ENCODE measurements at regions not wholly inside any gene's neighbourhood (a gene's known extent, or its start where the extent isn't known, plus 50 kb on each side); places are given as distances from the start of the nearest gene placed in this dataset.

- H3K4me3 Mint-ChIP-seq = no peak overlapping the region
- H3K9me3 Mint-ChIP-seq = peaks cover 4% of the 10 kb centered on the region
- intact Hi-C loops (cut with micrococcal nuclease) = no loop called here
- ChIA-PET POLR2A (no interaction called here), CTCF (no interaction called here)
- no peak for DNase-seq
- no peaks in the 10 kb centered on the region for H3K27me3 Mint-ChIP-seq
- H3K4me1 Mint-ChIP-seq = no peaks in the 10 kb centered on the region
- no peak overlapping the region for H3K27ac Mint-ChIP-seq
- no peaks in the 10 kb centered on the region for H3K36me3 Mint-ChIP-seq (ENCODE audit: low read depth)
- no peak for TF ChIP-seq CTCF (IDR thresholded peaks at IDR 0.05)
- ATAC-seq (ENCODE audit: low read depth) = no peak
Measured at GRCh38 chr10:43983856-43984271, 335.2 kb upstream of the ZNF32 start.

- intact Hi-C loops (cut with micrococcal nuclease) = no loop called here
Measured at GRCh38 chr10:43983405-43983804, 334.7 kb upstream of the ZNF32 start.

GRCh38 chr10:43982250-43982649, 333.6 kb upstream of the ZNF32 start:
- no peak for ATAC-seq (ENCODE audit: low read depth)
- H3K27ac Mint-ChIP-seq = no peak overlapping the region

More at GRCh38 chr10:43983405-43983804, 334.7 kb upstream of the ZNF32 start:
- Mint-ChIP-seq H3K27me3 (no peaks in the 10 kb centered on the region), H3K36me3 (ENCODE audit: low read depth) (no peaks in the 10 kb centered on the region), H3K4me1 (no peaks in the 10 kb centered on the region), H3K4me3 (no peak overlapping the region), H3K27ac (no peak overlapping the region), H3K9me3 (peaks cover 4% of the 10 kb centered on the region)
- POLR2A ChIA-PET = no interaction called here
- CTCF ChIA-PET = no interaction called here
- ATAC-seq (ENCODE audit: low read depth) (no peak), DNase-seq (no peak)
- TF ChIP-seq CTCF (IDR thresholded peaks at IDR 0.05) = no peak

GRCh38 chr10:43981696-43982095, 333.0 kb upstream of the ZNF32 start:
- H3K27ac Mint-ChIP-seq = no peak overlapping the region
- H3K4me1 Mint-ChIP-seq = no peaks in the 10 kb centered on the region
- ATAC-seq (ENCODE audit: low read depth) = no peak
- intact Hi-C loops (cut with micrococcal nuclease) = no loop called here
- DNase-seq = no peak
- ChIA-PET CTCF (no interaction called here), POLR2A (no interaction called here)
- H3K4me3 Mint-ChIP-seq = no peak overlapping the region
- H3K9me3 Mint-ChIP-seq = peaks cover 4% of the 10 kb centered on the region
- no peak for TF ChIP-seq CTCF (IDR thresholded peaks at IDR 0.05)
- H3K27me3 Mint-ChIP-seq = no peaks in the 10 kb centered on the region
- H3K36me3 Mint-ChIP-seq (ENCODE audit: low read depth) = no peaks in the 10 kb centered on the region

More at GRCh38 chr10:43982250-43982649, 333.6 kb upstream of the ZNF32 start:
- Mint-ChIP-seq H3K9me3 (peaks cover 4% of the 10 kb centered on the region), H3K27me3 (no peaks in the 10 kb centered on the region), H3K4me3 (no peak overlapping the region), H3K36me3 (ENCODE audit: low read depth) (no peaks in the 10 kb centered on the region), H3K4me1 (no peaks in the 10 kb centered on the region)
- ChIA-PET CTCF (no interaction called here), POLR2A (no interaction called here)
- DNase-seq = no peak
- no peak for TF ChIP-seq CTCF (IDR thresholded peaks at IDR 0.05)
- intact Hi-C loops (cut with micrococcal nuclease) = no loop called here

GRCh38 chr10:43981232-43981631, 332.6 kb upstream of the ZNF32 start:
- intact Hi-C loops (cut with micrococcal nuclease) = no loop called here
- H3K9me3 Mint-ChIP-seq = peaks cover 4% of the 10 kb centered on the region
- DNase-seq (no peak), ATAC-seq (ENCODE audit: low read depth) (no peak)
- H3K36me3 Mint-ChIP-seq (ENCODE audit: low read depth) = no peaks in the 10 kb centered on the region
- H3K27ac Mint-ChIP-seq = no peak overlapping the region
- H3K4me1 Mint-ChIP-seq = no peaks in the 10 kb centered on the region
- ChIA-PET POLR2A (no interaction called here), CTCF (no interaction called here)
- no peak for TF ChIP-seq CTCF (IDR thresholded peaks at IDR 0.05)
- no peaks in the 10 kb centered on the region for H3K27me3 Mint-ChIP-seq
- no peak overlapping the region for H3K4me3 Mint-ChIP-seq
